ENCODE measurements at regions not wholly inside any gene's neighbourhood (a gene's known extent, or its start where the extent isn't known, plus 50 kb on each side); places are given as distances from the start of the nearest gene placed in this dataset.

GRCh38 chr18:68282232-68282631, 432.7 kb downstream of the TMX3 start:
- no peak for TF ChIP-seq POLR2AphosphoS5 (IDR thresholded peaks at IDR 0.05; ENCODE audit: low read depth, low read length)
- no peak for TF ChIP-seq SIN3A (IDR thresholded peaks at IDR 0.05; ENCODE audit: borderline replicate concordance, insufficient read depth, low read length)
- TF ChIP-seq TAF1 (IDR thresholded peaks at IDR 0.05; ENCODE audit: borderline replicate concordance, insufficient read depth, low read length), result no peak
- TF ChIP-seq REST (IDR thresholded peaks at IDR 0.05; ENCODE audit: insufficient read depth in 1 of 2, low read depth in 2 of 2, low read length in 2 of 2), result no peak
- no peak for TF ChIP-seq FOXP2 (optimal IDR thresholded peaks at IDR 0.05; ENCODE audit: borderline replicate concordance, extremely low read depth, extremely low read length, insufficient read depth)
